ENCODE measurements at regions not wholly inside any gene's neighbourhood (a gene's known extent, or its start where the extent isn't known, plus 50 kb on each side); places are given as distances from the start of the nearest gene placed in this dataset.

GRCh38 chr2:176637142-176637485 lies 367.9 kb downstream of the MTX2 start (continued):
- no peak for TF ChIP-seq EZH2 (conservative IDR thresholded peaks at IDR 0.05; ENCODE audit: low read depth, low read length)
- TF ChIP-seq SMC3 (IDR thresholded peaks at IDR 0.05; ENCODE audit: low read length): no peak
- TF ChIP-seq ARNT (IDR thresholded peaks at IDR 0.05): no peak

- H3K4me3 ChIP-seq (replicated peaks in 1 of 3; ENCODE audit: insufficient read depth in 1 of 3, low read depth in 2 of 3, low read length in 3 of 3): peak overlapping the region; percentile 39 to 68 (median 50)
- no peak for FAIRE-seq
- peak; percentile 15; the same call in 1 of the 2 replicates for TF ChIP-seq MYC (CRISPR knock-in tag; IDR thresholded peaks at IDR 0.05; ENCODE audit: borderline replicate concordance)
- peak; percentile 60 for TF ChIP-seq GABPB1 (CRISPR knock-in tag; IDR thresholded peaks at IDR 0.05)
- TF ChIP-seq NFKB2 (CRISPR knock-in tag; IDR thresholded peaks at IDR 0.05; ENCODE audit: borderline replicate concordance): 0 out of 2 replicates have a peak, but pooled peaks have one; percentile 46
- TF ChIP-seq ZNF142 (CRISPR knock-in tag; IDR thresholded peaks at IDR 0.05): peak; percentile 97
- TF ChIP-seq SALL1 (CRISPR knock-in tag; IDR thresholded peaks at IDR 0.05): no peak
- TF ChIP-seq BCL6 (CRISPR knock-in tag; IDR thresholded peaks at IDR 0.05): no peak
- TF ChIP-seq MAX (IDR thresholded peaks at IDR 0.05): peak; percentile 21; the same call in 1 of the 2 replicates
- 0 out of 2 replicates have a peak, but pooled peaks have one; percentile 17 for TF ChIP-seq ZNF501 (CRISPR knock-in tag; IDR thresholded peaks at IDR 0.05)
- TF ChIP-seq ZXDC (CRISPR knock-in tag; IDR thresholded peaks at IDR 0.05): 0 out of 2 replicates have a peak, but pooled peaks have one; percentile 28
- TF ChIP-seq ZNF703 (CRISPR knock-in tag; IDR thresholded peaks at IDR 0.05; ENCODE audit: borderline replicate concordance): 0 out of 2 replicates have a peak, but pooled peaks have one; percentile 45
- 0 out of 2 replicates have a peak, but pooled peaks have one; percentile 60 for TF ChIP-seq ZNF746 (CRISPR knock-in tag; IDR thresholded peaks at IDR 0.05)
Observed at GRCh38 chr2:176637486-176638166, 368.4 kb downstream of the MTX2 start.

More at GRCh38 chr2:176637486-176638166, 368.4 kb downstream of the MTX2 start:
- peak; percentile 65 for ATAC-seq
- intact Hi-C loops (cut with micrococcal nuclease; ENCODE audit: unreplicated experiment): loop anchor here (1.0 to 5.0 kb wide), 4 partner anchors 183 to 525 kb away; no protein-coding TSS in a partner anchor
- H3K36me3 ChIP-seq (replicated peaks in 1 of 2; ENCODE audit: control insufficient read depth in 1 of 2, insufficient read depth in 2 of 2, low read length in 2 of 2): no peaks in the 10 kb centered on the region
- ChIA-PET POLR2A (no interaction called here), CTCF (ENCODE audit: low intra/inter-chr PET ratio, low total read pairs) (interaction anchor here (1.1 to 3.3 kb wide), 3 partner anchors 15 to 510 kb away, joined by 3 to 19 read pairs (median 13); no protein-coding TSS in a partner anchor)
- peak overlapping the region; percentile 81 for H3K4me2 ChIP-seq (ENCODE audit: low read depth, low read length)
- H3K27me3 ChIP-seq (ENCODE audit: control insufficient read depth in 1 of 2, insufficient read depth in 2 of 2, low read length in 2 of 2): peaks cover 6 to 62% of the 10 kb centered on the region in 2 experiments
- peaks cover 11% of the 10 kb centered on the region; the same call in 1 of the 2 replicates for H3K4me1 ChIP-seq (ENCODE audit: insufficient read depth, low read length)
- in situ Hi-C loops (cut with HindIII; ENCODE audit: extremely low pct_ligation_motif_present, low pct_unique_long_range_greater_than_20kb): loop anchor here (5.0 to 10.0 kb wide), 2 partner anchors 183 to 510 kb away; partner anchors contain the start of gene HOXD8
- BruUV-seq (replicated peaks): no TSS peak
- no peak for DNase-seq (ENCODE audit: low spot score)
- H4K20me1 ChIP-seq (ENCODE audit: insufficient read depth, low read length): no peaks in the 10 kb centered on the region
- no peaks in the 10 kb centered on the region for H3K9me3 ChIP-seq (ENCODE audit: low read length)
- no peak overlapping the region for H2AFZ ChIP-seq (ENCODE audit: low read length)
- H3K27ac ChIP-seq (ENCODE audit: extremely low read length, insufficient read depth, low read length): no peak overlapping the region
- H3K9ac ChIP-seq (ENCODE audit: insufficient read depth, low read depth, low read length): no peak overlapping the region
- H3K79me2 ChIP-seq (ENCODE audit: insufficient read depth, low read length): no peaks in the 10 kb centered on the region
- WGBS (ENCODE audit: low lambda C conversion rate): 20% methylated on average over 26 of the region's 74 CpGs

All from HepG2 (cell line).